OCI-LY1 (cell line): ENCODE measurements at regions not wholly inside any gene's neighbourhood (a gene's known extent, or its start where the extent isn't known, plus 50 kb on each side); places are given as distances from the start of the nearest gene placed in this dataset.

ENCODE experiments used
- CTCF ChIP-seq: fragments of 200-600 bp; sonication (generic), shearing (Covaris generic); IDR thresholded peaks from 2 replicates; pipeline ENCODE4 v1.5.1; 2017; ENCODE audit warnings: mild to moderate bottlenecking, antibody characterized with exemption, low read length, moderate library complexity, mixed read lengths
- EZH2 ChIP-seq: fragments of 200-600 bp; sonication (generic), shearing (Covaris generic); IDR thresholded peaks from 2 replicates; pipeline ENCODE4 v1.8.0; 2017; ENCODE audit warnings: borderline replicate concordance, mixed run types, mild to moderate bottlenecking, antibody characterized with exemption, low read length, moderate library complexity, mixed read lengths

GRCh38 chr16:17603626-17604025 lies 132.9 kb upstream of the XYLT1 start:
- TF ChIP-seq CTCF (no peak), EZH2 (no peak)
